Tibial nerve (tissue), 4 donors: ENCODE measurements at regions not wholly inside any gene's neighbourhood (a gene's known extent, or its start where the extent isn't known, plus 50 kb on each side); places are given as distances from the start of the nearest gene placed in this dataset.

Source experiments
- DNase-seq, 2 donors: peaks; one replicate each; pipeline ENCODE4 v3.0.0-alpha.2; 2019; ENCODE audit warnings: low spot score in 2 of 2
- H3K27ac ChIP-seq, 4 donors: fragments of 200-600 bp; sonication (generic) in 3 of 4; one replicate each; pipeline ENCODE4 v1.5.1; 2017 to 2019; ENCODE audit warnings: mild to moderate bottlenecking in 1 of 4
- H3K27me3 ChIP-seq, 2 donors: fragments of 200-600 bp; sonication (generic) in 1 of 2; one replicate each; pipeline versions ENCODE4 v1.5.1 to v1.6.0; 2017 to 2019
- H3K36me3 ChIP-seq, 3 donors: fragments of 200-600 bp; sonication (generic); one replicate each; pipeline ENCODE4 v1.5.1; 2018 to 2019
- H3K4me1 ChIP-seq, 4 donors: fragments of 200-600 bp; sonication (generic) in 3 of 4; one replicate each; pipeline ENCODE4 v1.5.1; 2017 to 2019
- H3K4me3 ChIP-seq, 4 donors: fragments of 200-600 bp; sonication (generic) in 3 of 4; one replicate each; pipeline ENCODE4 v1.5.1; 2017 to 2019; ENCODE audit warnings: mild to moderate bottlenecking in 1 of 4, moderate library complexity in 1 of 4
- H3K9me3 ChIP-seq, 4 donors: fragments of 200-600 bp; sonication (generic) in 3 of 4; one replicate each; pipeline ENCODE4 v1.5.1; 2017 to 2019
- EP300 ChIP-seq, 2 donors: sonication (generic); formaldehyde crosslinking; IDR thresholded peaks; one replicate each; pipeline ENCODE4 v1.6.1; 2017; ENCODE audit warnings: antibody characterized with exemption in 2 of 2, mild to moderate bottlenecking in 1 of 2
- POLR2A ChIP-seq, 2 donors: fragments of 450-650 bp; IDR thresholded peaks; one replicate each; pipeline ENCODE4 v1.6.1; 2017; ENCODE audit warnings: antibody characterized with exemption in 2 of 2, mild to moderate bottlenecking in 2 of 2, moderate library complexity in 2 of 2
- WGBS, 2 donors: methylation state at CpG; one replicate each; pipeline ENCODE4 v1.1.5; 2018; 5-methylcytosine and 5-hydroxymethylcytosine counted together
- TF ChIP-seq, protein P1 (sequence below), 5 experiments: fragments of 200-600 bp in 3 of 5; fragments of 450-650 bp in 2 of 5; sonication (generic) in 3 of 5; IDR thresholded peaks; one replicate each; pipeline ENCODE4 v1.5.1; 2016 to 2019; ENCODE audit warnings: antibody characterized with exemption in 5 of 5, mild to moderate bottlenecking in 3 of 5, moderate library complexity in 2 of 5

DNA sequence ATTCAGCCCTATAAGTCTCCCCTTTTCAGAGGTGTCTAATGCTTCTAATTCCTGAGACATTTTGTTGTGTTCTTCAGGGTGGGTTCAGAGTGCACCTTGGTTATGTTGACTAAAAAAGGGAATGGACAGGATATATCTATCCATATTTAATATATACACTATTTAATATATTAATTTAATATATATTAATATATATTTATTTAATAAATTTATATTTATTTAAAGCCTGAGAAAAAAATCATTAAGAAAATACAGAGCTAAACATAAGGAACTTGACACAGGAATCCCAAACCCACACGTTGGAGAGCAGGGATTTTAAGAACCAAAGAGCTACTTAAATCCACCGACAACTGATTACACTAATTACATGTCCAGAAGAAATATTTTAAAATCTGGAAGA, 674.2 kb upstream of the KIRREL3 start:
- no peak overlapping the region for H3K27ac ChIP-seq
- DNase-seq: no peak
- WGBS, 2 donors: 79 to 82% methylated on average over 2 of the region's 2 CpGs
- H3K27me3 ChIP-seq: no peaks in the 10 kb centered on the region
- no peak overlapping the region for H3K4me3 ChIP-seq
- no peaks in the 10 kb centered on the region for H3K4me1 ChIP-seq
- no peaks in the 10 kb centered on the region for H3K9me3 ChIP-seq
- no peaks in the 10 kb centered on the region for H3K36me3 ChIP-seq
- no peak for TF ChIP-seq POLR2A (IDR thresholded peaks at IDR 0.05)
- TF ChIP-seq EP300 (IDR thresholded peaks at IDR 0.05): no peak
- TF ChIP-seq, protein P1, sequence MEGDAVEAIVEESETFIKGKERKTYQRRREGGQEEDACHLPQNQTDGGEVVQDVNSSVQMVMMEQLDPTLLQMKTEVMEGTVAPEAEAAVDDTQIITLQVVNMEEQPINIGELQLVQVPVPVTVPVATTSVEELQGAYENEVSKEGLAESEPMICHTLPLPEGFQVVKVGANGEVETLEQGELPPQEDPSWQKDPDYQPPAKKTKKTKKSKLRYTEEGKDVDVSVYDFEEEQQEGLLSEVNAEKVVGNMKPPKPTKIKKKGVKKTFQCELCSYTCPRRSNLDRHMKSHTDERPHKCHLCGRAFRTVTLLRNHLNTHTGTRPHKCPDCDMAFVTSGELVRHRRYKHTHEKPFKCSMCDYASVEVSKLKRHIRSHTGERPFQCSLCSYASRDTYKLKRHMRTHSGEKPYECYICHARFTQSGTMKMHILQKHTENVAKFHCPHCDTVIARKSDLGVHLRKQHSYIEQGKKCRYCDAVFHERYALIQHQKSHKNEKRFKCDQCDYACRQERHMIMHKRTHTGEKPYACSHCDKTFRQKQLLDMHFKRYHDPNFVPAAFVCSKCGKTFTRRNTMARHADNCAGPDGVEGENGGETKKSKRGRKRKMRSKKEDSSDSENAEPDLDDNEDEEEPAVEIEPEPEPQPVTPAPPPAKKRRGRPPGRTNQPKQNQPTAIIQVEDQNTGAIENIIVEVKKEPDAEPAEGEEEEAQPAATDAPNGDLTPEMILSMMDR (IDR thresholded peaks at IDR 0.05): no peak

GRCh38 chr11:127670374-127671119, 670.0 kb upstream of the KIRREL3 start:
- Histone ChIP-seq H3K36me3 (no peaks in the 10 kb centered on the region), H3K27ac (no peak overlapping the region), H3K4me1 (no peaks in the 10 kb centered on the region), H3K27me3 (no peaks in the 10 kb centered on the region), H3K9me3 (no peaks in the 10 kb centered on the region), H3K4me3 (no peak overlapping the region)
- WGBS, 2 donors: 57 to 59% methylated on average over 10 of the region's 10 CpGs
- TF ChIP-seq, protein P1 (IDR thresholded peaks at IDR 0.05): no peak
- TF ChIP-seq POLR2A (IDR thresholded peaks at IDR 0.05) (no peak), EP300 (IDR thresholded peaks at IDR 0.05) (no peak)
- DNase-seq: no peak

- H3K4me1 ChIP-seq: peaks cover 0 to 4% (median 0%) of the 10 kb centered on the region in 4 donors
- peaks cover 0 to 7% (median 0%) of the 10 kb centered on the region in 4 donors for H3K9me3 ChIP-seq
- H3K27ac ChIP-seq: no peak overlapping the region
- WGBS, 2 donors: 36 to 40% methylated on average over 6 of the region's 6 CpGs
- no peak for DNase-seq
- H3K4me3 ChIP-seq: no peak overlapping the region
- H3K27me3 ChIP-seq: no peaks in the 10 kb centered on the region
- TF ChIP-seq, protein P1 (IDR thresholded peaks at IDR 0.05): no peak
- TF ChIP-seq EP300 (IDR thresholded peaks at IDR 0.05): no peak
- no peak for TF ChIP-seq POLR2A (IDR thresholded peaks at IDR 0.05)
- no peaks in the 10 kb centered on the region for H3K36me3 ChIP-seq
These were observed 655.7 kb upstream of the KIRREL3 start for GRCh38 chr11:127656116-127656836.

DNA sequence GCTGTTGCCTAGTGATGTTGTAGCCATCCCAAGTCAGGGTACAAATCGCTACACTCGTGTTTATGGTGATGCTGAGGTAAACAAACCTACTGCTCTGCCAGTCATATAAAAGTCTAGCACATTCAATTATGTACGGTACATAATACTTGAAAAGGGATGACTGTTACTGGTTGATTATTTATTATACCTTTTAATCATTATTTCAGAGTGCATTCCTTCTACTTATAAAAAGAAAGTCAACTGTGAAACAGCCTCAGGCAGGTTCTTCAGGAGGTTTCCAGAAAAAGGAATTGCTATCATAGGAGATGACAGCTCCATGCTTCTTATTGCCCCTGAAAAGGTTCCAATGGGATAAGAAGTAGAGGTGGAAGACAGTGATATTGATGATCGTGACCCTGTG, 652.5 kb upstream of the KIRREL3 start:
- DNase-seq: no peak
- Histone ChIP-seq H3K27ac (no peak overlapping the region), H3K9me3 (no peaks in the 10 kb centered on the region), H3K36me3 (no peaks in the 10 kb centered on the region), H3K4me1 (peaks cover 0 to 4% (median 0%) of the 10 kb centered on the region in 4 donors), H3K4me3 (no peak overlapping the region), H3K27me3 (no peaks in the 10 kb centered on the region)
- TF ChIP-seq POLR2A (IDR thresholded peaks at IDR 0.05) (no peak), EP300 (IDR thresholded peaks at IDR 0.05) (no peak)
- TF ChIP-seq, protein P1 (IDR thresholded peaks at IDR 0.05): no peak
- 92 to 97% methylated on average over 4 of the region's 4 CpGs for whole genome bisulfite sequencing, 2 donors

DNA sequence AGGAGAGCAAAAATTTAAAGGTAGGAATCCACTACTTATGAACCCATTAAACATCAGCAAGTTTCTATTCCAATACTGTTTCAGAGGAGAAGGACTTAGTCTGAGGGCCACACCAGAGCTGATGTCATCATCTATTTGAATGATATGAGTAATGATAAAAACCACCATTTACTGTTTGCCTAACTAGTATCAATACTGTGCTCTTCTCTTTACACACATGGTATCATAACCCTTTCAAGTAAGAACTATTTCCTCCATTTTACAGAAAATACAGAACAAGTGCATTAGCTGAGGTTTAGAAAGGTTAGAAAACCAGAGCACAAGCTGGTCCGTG, 651.3 kb upstream of the KIRREL3 start:
- Histone ChIP-seq H3K4me3 (no peak overlapping the region), H3K4me1 (peaks cover 0 to 4% (median 0%) of the 10 kb centered on the region in 4 donors), H3K36me3 (no peaks in the 10 kb centered on the region), H3K27ac (peak overlapping the region in 1 of 4 donors; percentile 1), H3K27me3 (no peaks in the 10 kb centered on the region), H3K9me3 (no peaks in the 10 kb centered on the region)
- DNase-seq: no peak
- TF ChIP-seq EP300 (IDR thresholded peaks at IDR 0.05): no peak
- TF ChIP-seq, protein P1 (IDR thresholded peaks at IDR 0.05): no peak
- TF ChIP-seq POLR2A (IDR thresholded peaks at IDR 0.05): no peak
- WGBS, 2 donors: 64 to 68% methylated on average over 1 of the region's 1 CpG
